GM23248 (cell line): ENCODE measurements at regions not wholly inside any gene's neighbourhood (a gene's known extent, or its start where the extent isn't known, plus 50 kb on each side); places are given as distances from the start of the nearest gene placed in this dataset.

Experiments used
- DNase-seq: peaks from one replicate; pipeline ENCODE4 v3.0.0-alpha.2; 2015
- H2AFZ ChIP-seq: fragments of 200-600 bp; sonication (generic); 2 replicates; pipeline ENCODE4 v1.6.1; 2016; ENCODE audit warnings: antibody characterized with exemption
- H3F3A ChIP-seq: fragments of 200-600 bp; sonication (generic); 2 replicates; pipeline ENCODE4 v1.6.1; 2016; ENCODE audit warnings: mild to moderate bottlenecking, antibody characterized with exemption, mixed run types; ENCODE audit not compliant: insufficient read depth
- H3K27ac ChIP-seq: fragments of 200-600 bp; sonication (generic); 2 replicates; pipeline ENCODE4 v1.5.1; 2016; ENCODE audit warnings: mild to moderate bottlenecking
- H3K27me3 ChIP-seq: fragments of 200-600 bp; sonication (generic); replicated peaks from 2 replicates; pipeline ENCODE4 v1.6.1; 2016; ENCODE audit warnings: mild to moderate bottlenecking; ENCODE audit not compliant: insufficient read depth
- H3K36me3 ChIP-seq: fragments of 200-600 bp; sonication (generic); 2 replicates; pipeline ENCODE4 v1.6.1; 2016; ENCODE audit warnings: low read depth, mild to moderate bottlenecking
- H3K4me1 ChIP-seq: fragments of 200-600 bp; sonication (generic); 2 replicates; pipeline ENCODE4 v1.6.1; 2016; ENCODE audit warnings: mild to moderate bottlenecking; ENCODE audit not compliant: insufficient read depth
- H3K4me2 ChIP-seq: fragments of 200-600 bp; sonication (generic); one replicate; pipeline ENCODE4 v1.6.1; 2016; ENCODE audit warnings: mild to moderate bottlenecking; ENCODE audit not compliant: unreplicated experiment
- H3K4me3 ChIP-seq: fragments of 200-600 bp; sonication (generic); 2 replicates; pipeline ENCODE4 v1.5.1; 2016; ENCODE audit warnings: mild to moderate bottlenecking
- H3K79me2 ChIP-seq: fragments of 200-600 bp; sonication (generic); 2 replicates; pipeline ENCODE4 v1.6.1; 2016; ENCODE audit warnings: mild to moderate bottlenecking; ENCODE audit not compliant: insufficient read depth
- H3K9ac ChIP-seq: fragments of 200-600 bp; sonication (generic); 2 replicates; pipeline ENCODE4 v1.6.1; 2016; ENCODE audit warnings: mild to moderate bottlenecking
- H3K9me2 ChIP-seq: fragments of 200-600 bp; sonication (generic); 2 replicates; pipeline ENCODE4 v1.6.1; 2016; ENCODE audit warnings: mixed run types, mild to moderate bottlenecking, moderate library complexity; ENCODE audit not compliant: insufficient read depth
- H3K9me3 ChIP-seq: fragments of 200-600 bp; sonication (generic); one replicate; pipeline ENCODE4 v1.6.1; 2017; ENCODE audit warnings: low read depth
- H4K20me1 ChIP-seq: fragments of 200-600 bp; sonication (generic); 2 replicates; pipeline ENCODE4 v1.6.0; 2016; ENCODE audit not compliant: insufficient read depth
- EZH2 ChIP-seq: fragments of 200-600 bp; sonication (generic); IDR thresholded peaks from 2 replicates; pipeline ENCODE4 v1.6.1; 2018; ENCODE audit warnings: antibody characterized with exemption, mild to moderate bottlenecking; ENCODE audit not compliant: insufficient read depth, poor library complexity, severe bottlenecking
- EZH2phosphoT487 ChIP-seq: fragments of 200-600 bp; sonication (generic); IDR thresholded peaks from 2 replicates; pipeline ENCODE4 v1.6.1; 2018; ENCODE audit warnings: antibody characterized with exemption, moderate library complexity, mild to moderate bottlenecking, low read depth; ENCODE audit not compliant: insufficient read depth
- WGBS, 2 experiments: methylation state at CpG; one replicate each; pipeline ENCODE4 v1.1.6; 2015 to 2017; ENCODE audit warnings: low lambda C conversion rate in 2 of 2, low coverage in 1 of 2; ENCODE audit errors: missing lambda C conversion rate in 2 of 2; 5-methylcytosine and 5-hydroxymethylcytosine counted together
- in situ Hi-C: fragments of 300-500 bp; cut with MboI; formaldehyde crosslinking; loops from 2 replicates; pipeline ENCODE4 v1.15.0; 2020

- Histone ChIP-seq H3K36me3 (no peaks in the 10 kb centered on the region), H3K9me2 (no peaks in the 10 kb centered on the region), H3K27ac (no peak overlapping the region), H3K4me2 (no peak overlapping the region), H3K9ac (no peak overlapping the region), H3K27me3 (no peaks in the 10 kb centered on the region), H2AFZ (no peak overlapping the region), H3K79me2 (no peaks in the 10 kb centered on the region), H3K4me1 (peaks cover 3% of the 10 kb centered on the region; the same call in 1 of the 2 replicates), H3K9me3 (no peaks in the 10 kb centered on the region), H3F3A (0 out of 2 replicates have a peak, but pooled peaks cover 2% of the 10 kb centered on the region), H3K4me3 (no peak overlapping the region), H4K20me1 (no peaks in the 10 kb centered on the region)
- in situ Hi-C loops, result no loop called here
- 39 to 51% methylated on average over 6 of the region's 6 CpGs for WGBS, 2 experiments
- peak; percentile 20 for DNase-seq
- TF ChIP-seq EZH2, result no peak
- TF ChIP-seq EZH2phosphoT487, result no peak
Measured at GRCh38 chr10:35762311-35763030, 120.4 kb upstream of the FZD8 start.

DNA sequence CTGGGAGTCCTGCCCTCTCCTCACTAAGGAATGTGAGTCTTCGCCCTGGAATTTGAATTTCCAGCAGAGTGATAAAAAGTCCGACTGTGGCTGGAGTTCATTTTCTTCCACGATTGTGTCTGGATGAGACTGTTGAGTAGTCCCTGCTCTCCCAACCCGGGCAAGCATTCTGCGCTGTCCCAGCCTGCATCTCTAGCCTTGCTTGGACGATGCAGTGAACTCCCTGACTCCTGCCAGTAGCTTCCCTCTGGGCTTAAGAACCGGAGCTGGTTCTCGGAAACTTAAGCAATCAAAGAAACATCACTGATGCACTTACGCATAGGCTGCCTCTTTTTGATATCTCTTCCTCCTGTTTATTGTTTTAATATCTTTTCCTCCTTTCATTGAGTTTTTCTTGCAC, 116.0 kb upstream of the FZD8 start:
- in situ Hi-C loops, result no loop called here
- no peaks in the 10 kb centered on the region for H3K9me2 ChIP-seq
- H3K27me3 ChIP-seq, result no peaks in the 10 kb centered on the region
- H3K4me2 ChIP-seq, result no peak overlapping the region
- no peak overlapping the region for H3K4me3 ChIP-seq
- H3K36me3 ChIP-seq, result no peaks in the 10 kb centered on the region
- no peak overlapping the region for H3K9ac ChIP-seq
- no peaks in the 10 kb centered on the region for H3K4me1 ChIP-seq
- DNase-seq, result no peak
- H2AFZ ChIP-seq, result no peak overlapping the region
- no peaks in the 10 kb centered on the region for H3F3A ChIP-seq
- no peaks in the 10 kb centered on the region for H3K9me3 ChIP-seq
- TF ChIP-seq EZH2phosphoT487 (no peak), EZH2 (no peak)
- H3K27ac ChIP-seq, result no peak overlapping the region
- 64 to 72% methylated on average over 9 of the region's 9 CpGs for WGBS, 2 experiments
- no peaks in the 10 kb centered on the region for H3K79me2 ChIP-seq
- H4K20me1 ChIP-seq, result no peaks in the 10 kb centered on the region

GRCh38 chr10:35754519-35754918, 112.4 kb upstream of the FZD8 start:
- Histone ChIP-seq H3K9me2 (no peaks in the 10 kb centered on the region), H3K4me3 (no peak overlapping the region), H3K79me2 (no peaks in the 10 kb centered on the region), H3K27ac (no peak overlapping the region), H3K9me3 (no peaks in the 10 kb centered on the region), H3F3A (no peaks in the 10 kb centered on the region), H3K36me3 (no peaks in the 10 kb centered on the region), H2AFZ (no peak overlapping the region), H3K4me2 (no peak overlapping the region), H3K4me1 (no peaks in the 10 kb centered on the region), H3K27me3 (peaks cover 8% of the 10 kb centered on the region; the same call in 1 of the 2 replicates), H4K20me1 (no peaks in the 10 kb centered on the region), H3K9ac (no peak overlapping the region)
- in situ Hi-C loops, result no loop called here
- 95 to 96% methylated on average over 5 of the region's 5 CpGs for WGBS, 2 experiments
- DNase-seq, result no peak
- no peak for TF ChIP-seq EZH2phosphoT487
- no peak for TF ChIP-seq EZH2

DNA sequence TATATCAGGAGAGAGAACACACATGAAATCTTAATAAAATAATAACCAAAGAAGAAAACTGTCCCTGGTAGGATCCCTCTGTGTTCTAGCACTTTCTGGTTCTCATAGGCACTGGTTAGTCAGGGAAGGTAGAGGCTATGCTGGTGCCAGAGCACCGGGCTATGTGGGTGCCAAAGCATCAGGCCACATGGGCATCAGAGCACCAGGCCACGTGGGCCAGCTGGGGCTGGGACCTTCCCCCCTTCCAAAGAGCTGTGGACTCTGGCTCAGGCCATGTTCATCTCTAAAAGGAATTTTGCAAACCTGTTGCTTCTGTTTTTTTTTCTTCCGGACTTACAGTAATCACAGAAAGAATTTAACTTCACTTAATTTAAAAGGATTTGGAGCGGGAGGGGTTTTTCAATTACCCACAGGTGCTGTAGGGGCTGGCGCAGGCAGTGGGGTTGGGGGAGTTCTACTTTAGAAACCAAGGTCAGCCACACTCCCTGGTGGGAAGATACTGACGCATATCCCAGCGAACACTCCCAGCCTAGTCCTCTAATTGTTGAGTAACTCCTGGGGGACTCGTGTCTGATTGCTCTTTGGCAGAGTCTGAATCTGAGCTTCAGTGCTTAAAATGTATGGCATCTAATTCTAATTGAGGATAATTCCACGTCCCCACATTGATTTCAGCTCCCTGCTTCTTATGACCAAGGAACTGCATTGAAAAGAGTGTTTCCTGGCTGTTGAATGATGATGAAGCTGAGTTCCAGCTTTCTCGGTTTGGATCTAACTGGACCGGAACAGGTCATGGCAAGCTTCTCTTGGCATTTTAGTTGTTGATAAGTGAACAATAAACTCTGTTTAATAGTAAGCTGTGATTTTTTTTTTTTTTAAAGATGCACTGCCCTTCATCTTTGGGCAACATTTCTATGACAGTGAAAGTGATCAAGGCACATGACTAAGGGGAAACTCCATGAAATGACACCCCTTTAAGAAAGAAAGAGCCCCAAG, 110.7 kb upstream of the FZD8 start:
- Histone ChIP-seq H3K36me3 (no peaks in the 10 kb centered on the region), H3K4me2 (no peak overlapping the region), H2AFZ (no peak overlapping the region), H3K9ac (no peak overlapping the region), H3K4me1 (no peaks in the 10 kb centered on the region), H3K9me2 (no peaks in the 10 kb centered on the region), H4K20me1 (no peaks in the 10 kb centered on the region), H3K79me2 (no peaks in the 10 kb centered on the region), H3K27me3 (peaks cover 8% of the 10 kb centered on the region; the same call in 1 of the 2 replicates), H3F3A (no peaks in the 10 kb centered on the region), H3K27ac (no peak overlapping the region), H3K9me3 (no peaks in the 10 kb centered on the region), H3K4me3 (no peak overlapping the region)
- TF ChIP-seq EZH2phosphoT487 (no peak), EZH2 (no peak)
- 49 to 52% methylated on average over 11 of the region's 11 CpGs for WGBS, 2 experiments
- in situ Hi-C loops, result no loop called here
- no peak for DNase-seq
